PFSK-1 (cell line): ENCODE measurements at regions not wholly inside any gene's neighbourhood (a gene's known extent, or its start where the extent isn't known, plus 50 kb on each side); places are given as distances from the start of the nearest gene placed in this dataset.

ENCODE experiments used
- FOXP2 ChIP-seq: optimal IDR thresholded peaks from 2 replicates; pipeline ENCODE3; 2011; ENCODE audit warnings: borderline replicate concordance, control low read depth, inconsistent platforms; ENCODE audit not compliant: insufficient read depth; ENCODE audit errors: extremely low read length, extremely low read depth
- POLR2AphosphoS5 ChIP-seq: IDR thresholded peaks from 2 replicates; pipeline ENCODE4 v1.6.1; 2012; ENCODE audit warnings: low read depth, mild to moderate bottlenecking, control low read depth, low read length, moderate library complexity
- REST ChIP-seq, 2 experiments: IDR thresholded peaks; 2 replicates each; pipeline versions ENCODE4 v1.6.1 to v1.8.0; 2011 to 2012; ENCODE audit warnings: low read depth in 2 of 2, low read length in 2 of 2, control low read depth in 1 of 2, inconsistent platforms in 1 of 2, mild to moderate bottlenecking in 1 of 2, moderate library complexity in 1 of 2; ENCODE audit not compliant: insufficient read depth in 1 of 2
- SIN3A ChIP-seq: IDR thresholded peaks from 2 replicates; pipeline ENCODE4 v1.6.1; 2012; ENCODE audit warnings: mild to moderate bottlenecking, low read length, moderate library complexity, borderline replicate concordance; ENCODE audit not compliant: insufficient read depth
- TAF1 ChIP-seq: IDR thresholded peaks from 2 replicates; pipeline ENCODE4 v1.6.1; 2012; ENCODE audit warnings: low read length, control low read depth, borderline replicate concordance; ENCODE audit not compliant: insufficient read depth

GRCh38 chr22:25494774-25495173 is 69.7 kb upstream of the GRK3 start:
- TF ChIP-seq SIN3A (no peak), REST (IDR thresholded peaks at IDR 0.05; ENCODE audit: insufficient read depth in 1 of 2, low read depth in 2 of 2, low read length in 2 of 2) (no peak), TAF1 (no peak), POLR2AphosphoS5 (no peak), FOXP2 (no peak)
